Osteocyte (in vitro differentiated cells): ENCODE measurements at regions not wholly inside any gene's neighbourhood (a gene's known extent, or its start where the extent isn't known, plus 50 kb on each side); places are given as distances from the start of the nearest gene placed in this dataset.

Experiments
- DNase-seq: peaks from one replicate; pipeline ENCODE4 v3.0.0; 2021; ENCODE audit warnings: mixed read lengths; ENCODE audit not compliant: unreplicated experiment; ENCODE audit errors: extremely low spot score
- H3K27ac Mint-ChIP-seq: one replicate; pipeline ENCODE4 v1.8.0; 2021; ENCODE audit warnings: mild to moderate bottlenecking, mixed read lengths; ENCODE audit not compliant: unreplicated experiment
- H3K27me3 Mint-ChIP-seq: one replicate; pipeline ENCODE4 v1.8.0; 2021; ENCODE audit warnings: mixed read lengths; ENCODE audit not compliant: unreplicated experiment
- H3K36me3 Mint-ChIP-seq: one replicate; pipeline ENCODE4 v1.8.0; 2021; ENCODE audit warnings: mixed read lengths; ENCODE audit not compliant: unreplicated experiment
- H3K4me1 Mint-ChIP-seq: one replicate; pipeline ENCODE4 v1.8.0; 2021; ENCODE audit warnings: mixed read lengths; ENCODE audit not compliant: unreplicated experiment
- H3K4me3 Mint-ChIP-seq: one replicate; pipeline ENCODE4 v1.8.0; 2021; ENCODE audit warnings: mild to moderate bottlenecking, moderate library complexity, mixed read lengths; ENCODE audit not compliant: unreplicated experiment
- H3K9me3 Mint-ChIP-seq: one replicate; pipeline ENCODE4 v1.8.0; 2021; ENCODE audit warnings: mixed read lengths; ENCODE audit not compliant: unreplicated experiment
- CTCF ChIP-seq: fragments of 200-600 bp; sonication (generic); IDR thresholded peaks from 2 replicates; pipeline ENCODE4 v1.5.0; 2021; ENCODE audit warnings: antibody characterized with exemption, mild to moderate bottlenecking, moderate library complexity

GRCh38 chr9:95822583-95823431 is 52.7 kb upstream of the ERCC6L2 start:
- H3K36me3 Mint-ChIP-seq, result no peaks in the 10 kb centered on the region
- no peak overlapping the region for H3K4me3 Mint-ChIP-seq
- no peak for DNase-seq
- peak overlapping the region; percentile 31 for H3K27ac Mint-ChIP-seq
- H3K9me3 Mint-ChIP-seq, result no peaks in the 10 kb centered on the region
- no peaks in the 10 kb centered on the region for H3K27me3 Mint-ChIP-seq
- H3K4me1 Mint-ChIP-seq, result peaks cover 23% of the 10 kb centered on the region
- TF ChIP-seq CTCF, result no peak

- TF ChIP-seq CTCF, result no peak
Measured at GRCh38 chr9:95822015-95822414, 53.5 kb upstream of the ERCC6L2 start.

GRCh38 chr9:95820074-95820473 is 55.4 kb upstream of the ERCC6L2 start:
- Mint-ChIP-seq H3K4me3 (no peak overlapping the region), H3K27me3 (no peaks in the 10 kb centered on the region), H3K9me3 (peaks cover under 1% of the 10 kb centered on the region), H3K4me1 (peaks cover 36% of the 10 kb centered on the region), H3K27ac (no peak overlapping the region), H3K36me3 (no peaks in the 10 kb centered on the region)
- no peak for DNase-seq
- TF ChIP-seq CTCF, result no peak

More at GRCh38 chr9:95822015-95822414, 53.5 kb upstream of the ERCC6L2 start:
- DNase-seq, result no peak
- no peak overlapping the region for H3K27ac Mint-ChIP-seq
- no peaks in the 10 kb centered on the region for H3K36me3 Mint-ChIP-seq
- H3K9me3 Mint-ChIP-seq, result no peaks in the 10 kb centered on the region
- no peak overlapping the region for H3K4me3 Mint-ChIP-seq
- H3K4me1 Mint-ChIP-seq, result peaks cover 27% of the 10 kb centered on the region
- no peaks in the 10 kb centered on the region for H3K27me3 Mint-ChIP-seq

GRCh38 chr9:95819636-95820035 is 55.9 kb upstream of the ERCC6L2 start:
- no peak for TF ChIP-seq CTCF
- DNase-seq, result no peak
- H3K9me3 Mint-ChIP-seq, result peaks cover 3% of the 10 kb centered on the region
- no peak overlapping the region for H3K4me3 Mint-ChIP-seq
- no peaks in the 10 kb centered on the region for H3K36me3 Mint-ChIP-seq
- H3K4me1 Mint-ChIP-seq, result peaks cover 40% of the 10 kb centered on the region
- H3K27me3 Mint-ChIP-seq, result no peaks in the 10 kb centered on the region
- H3K27ac Mint-ChIP-seq, result no peak overlapping the region

- Mint-ChIP-seq H3K27ac (no peak overlapping the region), H3K36me3 (peaks cover 7% of the 10 kb centered on the region), H3K4me3 (no peak overlapping the region), H3K27me3 (no peaks in the 10 kb centered on the region), H3K9me3 (peaks cover 3% of the 10 kb centered on the region), H3K4me1 (peaks cover 28% of the 10 kb centered on the region)
- TF ChIP-seq CTCF, result no peak
- DNase-seq, result no peak
Measured at GRCh38 chr9:95817205-95817604, 58.3 kb upstream of the ERCC6L2 start.
